AG04449 (cell line): ENCODE measurements at regions not wholly inside any gene's neighbourhood (a gene's known extent, or its start where the extent isn't known, plus 50 kb on each side); places are given as distances from the start of the nearest gene placed in this dataset.

ENCODE experiments used
- CTCF ChIA-PET: fragments of 350-600 bp; formaldehyde crosslinking; extraction: SDS; loops from one replicate; lab custom pipeline; 2021; ENCODE audit warnings: antibody characterized with exemption; lab: Yijun Ruan, JAX
- POLR2A ChIA-PET: fragments of 400-600, 350-600 bp; formaldehyde crosslinking; extraction: SDS; loops from one replicate; lab custom pipeline; 2020; ENCODE audit warnings: antibody characterized with exemption, inconsistent platforms; lab: Yijun Ruan, JAX
- DNase-seq: peaks from one replicate; pipeline ENCODE4 v3.0.0-alpha.2; 2010; ENCODE audit warnings: low read depth, low spot score
- H3K4me3 ChIP-seq: 2 replicates; pipeline ENCODE4 v1.5.1; 2011; ENCODE audit warnings: low read depth, mild to moderate bottlenecking, control low read depth, low read length
- TF ChIP-seq, protein P1 (sequence below): IDR thresholded peaks from one replicate; pipeline ENCODE4 v1.5.1; 2011; ENCODE audit warnings: mild to moderate bottlenecking, moderate library complexity, low read length, control low read depth, inconsistent platforms; ENCODE audit not compliant: insufficient read depth; ENCODE audit errors: missing control alignments

DNA sequence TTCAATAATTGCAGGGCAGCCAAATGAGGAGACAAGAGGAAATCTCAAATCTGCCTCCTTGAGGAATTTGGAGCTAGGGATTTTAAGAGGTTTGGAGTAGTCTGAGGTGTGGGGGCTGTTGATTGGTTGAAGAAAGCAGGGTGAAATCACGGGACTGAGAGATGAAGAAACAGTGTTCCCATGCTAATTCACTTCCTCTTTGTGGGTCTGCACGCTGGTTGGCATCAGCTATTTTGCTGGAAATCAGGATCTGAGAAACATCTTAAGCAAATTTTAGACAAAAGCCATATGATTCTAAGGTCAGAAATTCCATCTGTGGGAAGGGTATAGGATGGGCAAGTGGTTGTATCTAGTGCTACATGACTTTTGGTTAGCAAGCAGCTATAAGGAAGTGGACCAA lies 107.1 kb upstream of the PAXBP1 start:
- CTCF ChIA-PET = no interaction called here
- TF ChIP-seq, protein P1, sequence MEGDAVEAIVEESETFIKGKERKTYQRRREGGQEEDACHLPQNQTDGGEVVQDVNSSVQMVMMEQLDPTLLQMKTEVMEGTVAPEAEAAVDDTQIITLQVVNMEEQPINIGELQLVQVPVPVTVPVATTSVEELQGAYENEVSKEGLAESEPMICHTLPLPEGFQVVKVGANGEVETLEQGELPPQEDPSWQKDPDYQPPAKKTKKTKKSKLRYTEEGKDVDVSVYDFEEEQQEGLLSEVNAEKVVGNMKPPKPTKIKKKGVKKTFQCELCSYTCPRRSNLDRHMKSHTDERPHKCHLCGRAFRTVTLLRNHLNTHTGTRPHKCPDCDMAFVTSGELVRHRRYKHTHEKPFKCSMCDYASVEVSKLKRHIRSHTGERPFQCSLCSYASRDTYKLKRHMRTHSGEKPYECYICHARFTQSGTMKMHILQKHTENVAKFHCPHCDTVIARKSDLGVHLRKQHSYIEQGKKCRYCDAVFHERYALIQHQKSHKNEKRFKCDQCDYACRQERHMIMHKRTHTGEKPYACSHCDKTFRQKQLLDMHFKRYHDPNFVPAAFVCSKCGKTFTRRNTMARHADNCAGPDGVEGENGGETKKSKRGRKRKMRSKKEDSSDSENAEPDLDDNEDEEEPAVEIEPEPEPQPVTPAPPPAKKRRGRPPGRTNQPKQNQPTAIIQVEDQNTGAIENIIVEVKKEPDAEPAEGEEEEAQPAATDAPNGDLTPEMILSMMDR = no peak
- POLR2A ChIA-PET = no interaction called here
- H3K4me3 ChIP-seq = no peak overlapping the region
- no peak for DNase-seq

DNA sequence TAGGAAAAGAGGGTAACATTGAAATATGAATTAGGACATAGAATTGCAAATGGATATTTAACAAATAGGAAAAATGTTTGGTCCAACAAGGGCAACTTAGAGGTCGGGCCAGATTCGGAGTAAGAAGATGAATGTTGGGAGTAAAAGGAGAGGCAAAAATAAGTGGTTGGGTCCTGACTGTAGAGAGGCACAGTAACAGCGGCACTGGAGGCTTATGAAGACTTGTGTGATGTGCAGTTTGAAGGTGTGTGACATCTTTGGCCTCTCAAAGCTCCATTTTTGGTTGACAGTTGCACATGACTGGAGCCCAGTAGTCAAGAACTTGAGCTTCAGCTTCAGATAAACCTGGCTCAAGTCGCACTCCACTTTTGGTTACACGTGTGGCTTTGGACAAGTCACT lies 109.9 kb upstream of the PAXBP1 start:
- TF ChIP-seq, protein P1 = no peak
- no peak for DNase-seq
- CTCF ChIA-PET = no interaction called here
- H3K4me3 ChIP-seq = no peak overlapping the region
- POLR2A ChIA-PET = no interaction called here

DNA sequence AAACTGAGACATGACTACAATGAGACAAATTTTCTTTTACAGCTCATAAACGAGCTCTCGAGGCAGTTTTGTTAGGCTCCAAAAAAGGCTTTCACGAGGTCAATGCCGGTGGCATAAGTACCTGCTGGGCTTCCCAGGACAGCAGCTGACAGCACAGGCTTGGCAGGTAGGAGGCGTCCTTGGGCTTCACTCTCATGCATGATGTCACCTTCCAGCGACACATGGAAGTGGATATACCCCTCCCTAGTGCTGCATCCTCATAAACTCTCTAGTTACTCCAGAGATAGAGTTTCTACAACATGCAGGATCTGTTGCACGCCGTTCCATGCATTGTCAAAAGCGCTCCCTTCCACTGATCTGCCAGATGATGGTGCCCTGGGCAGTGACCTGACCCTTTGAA lies 112.5 kb upstream of the PAXBP1 start:
- POLR2A ChIA-PET = no interaction called here
- TF ChIP-seq, protein P1 = no peak
- H3K4me3 ChIP-seq = no peak overlapping the region
- CTCF ChIA-PET = interaction anchor here (1.2 to 1.3 kb wide), 3 partner anchors 56 to 313 kb away, joined by 3 read pairs; no protein-coding TSS in a partner anchor
- DNase-seq = no peak

DNA sequence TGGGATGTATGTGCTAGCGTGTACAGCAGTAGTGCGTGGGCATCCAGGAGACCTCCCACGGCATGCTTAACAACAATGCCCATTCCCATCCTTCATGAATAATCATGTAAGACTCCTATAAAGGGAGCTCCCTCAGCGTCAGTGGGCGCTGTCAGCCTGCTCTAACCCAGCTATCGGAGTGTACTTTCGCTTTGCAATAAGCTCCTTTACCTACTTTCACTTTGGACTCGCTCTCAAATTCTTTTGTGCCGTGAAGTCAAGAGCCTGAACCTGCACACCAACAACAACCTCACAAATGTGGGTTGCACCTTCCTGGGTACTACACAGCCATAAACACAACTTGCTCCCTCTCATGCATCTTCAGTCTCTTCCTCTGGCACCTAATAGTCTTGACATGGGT lies 114.8 kb upstream of the PAXBP1 start:
- TF ChIP-seq, protein P1 = no peak
- H3K4me3 ChIP-seq = no peak overlapping the region
- no peak for DNase-seq
- ChIA-PET CTCF (no interaction called here), POLR2A (no interaction called here)

DNA sequence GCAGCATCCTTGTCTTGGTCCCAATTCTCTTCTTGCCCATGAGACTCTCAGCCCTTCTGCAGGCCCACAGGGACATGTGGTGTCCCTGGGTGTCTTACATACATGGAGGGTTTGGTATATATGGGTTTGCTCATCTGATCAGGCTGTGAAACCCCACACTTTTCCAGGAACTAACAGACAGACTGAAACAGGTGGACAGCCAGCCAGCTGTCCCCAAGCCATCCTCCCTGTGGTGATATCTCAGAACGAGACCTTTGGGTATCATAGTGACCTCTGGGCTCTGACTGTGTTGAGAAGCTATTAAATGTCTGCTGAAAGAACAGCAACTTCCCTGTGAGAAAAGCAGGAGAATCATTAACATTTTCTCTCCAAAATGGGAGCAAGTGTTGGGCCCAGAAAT lies 115.5 kb upstream of the PAXBP1 start:
- no peak for DNase-seq
- ChIA-PET CTCF (no interaction called here), POLR2A (no interaction called here)
- TF ChIP-seq, protein P1 = no peak
- no peak overlapping the region for H3K4me3 ChIP-seq

DNA sequence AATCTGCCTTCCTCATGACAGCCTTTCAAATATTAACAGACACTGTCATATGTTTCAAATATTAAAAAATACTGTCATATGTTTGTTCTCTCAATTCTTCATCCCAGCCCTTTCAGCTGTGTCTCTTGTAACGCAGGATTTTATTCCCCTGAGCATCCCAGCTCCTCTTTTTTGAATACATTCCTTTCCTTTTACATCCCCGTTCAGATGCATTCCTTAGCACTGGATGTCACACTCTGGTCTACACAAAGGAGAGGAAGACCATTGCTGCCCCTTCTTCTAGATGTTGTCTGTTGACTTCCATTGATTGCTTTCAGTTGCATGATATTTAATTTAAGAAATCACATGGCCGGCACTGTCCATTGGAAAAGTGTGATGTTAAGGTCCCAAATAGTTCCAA lies 117.4 kb upstream of the PAXBP1 start:
- ChIA-PET POLR2A (no interaction called here), CTCF (interaction anchor here (1.3 kb wide), 1 partner anchor 308 kb away, joined by 5 read pairs; no protein-coding TSS in a partner anchor)
- DNase-seq = no peak
- TF ChIP-seq, protein P1 = no peak
- H3K4me3 ChIP-seq = no peak overlapping the region
